ENCODE measurements at regions not wholly inside any gene's neighbourhood (a gene's known extent, or its start where the extent isn't known, plus 50 kb on each side); places are given as distances from the start of the nearest gene placed in this dataset.

DNA sequence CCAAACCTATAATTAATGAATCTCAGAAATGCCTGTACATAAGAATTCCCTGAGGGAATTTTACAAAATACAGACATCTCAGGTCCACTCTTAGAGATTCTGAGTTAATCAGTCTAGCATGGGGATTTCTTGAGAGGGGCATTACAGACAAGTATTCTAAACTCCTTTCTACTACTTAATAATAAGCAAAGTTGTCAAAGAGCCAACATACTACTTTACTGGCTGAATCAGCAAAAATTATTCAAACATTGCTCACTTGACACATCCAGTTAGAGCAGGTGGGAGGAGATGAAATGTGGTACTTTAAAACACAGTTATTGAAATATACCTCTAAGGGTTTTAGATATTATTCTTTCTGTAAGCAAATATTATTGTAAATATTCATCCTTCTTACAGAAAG, 1164.7 kb downstream of the CDY2B start:
- TF ChIP-seq, protein P1, sequence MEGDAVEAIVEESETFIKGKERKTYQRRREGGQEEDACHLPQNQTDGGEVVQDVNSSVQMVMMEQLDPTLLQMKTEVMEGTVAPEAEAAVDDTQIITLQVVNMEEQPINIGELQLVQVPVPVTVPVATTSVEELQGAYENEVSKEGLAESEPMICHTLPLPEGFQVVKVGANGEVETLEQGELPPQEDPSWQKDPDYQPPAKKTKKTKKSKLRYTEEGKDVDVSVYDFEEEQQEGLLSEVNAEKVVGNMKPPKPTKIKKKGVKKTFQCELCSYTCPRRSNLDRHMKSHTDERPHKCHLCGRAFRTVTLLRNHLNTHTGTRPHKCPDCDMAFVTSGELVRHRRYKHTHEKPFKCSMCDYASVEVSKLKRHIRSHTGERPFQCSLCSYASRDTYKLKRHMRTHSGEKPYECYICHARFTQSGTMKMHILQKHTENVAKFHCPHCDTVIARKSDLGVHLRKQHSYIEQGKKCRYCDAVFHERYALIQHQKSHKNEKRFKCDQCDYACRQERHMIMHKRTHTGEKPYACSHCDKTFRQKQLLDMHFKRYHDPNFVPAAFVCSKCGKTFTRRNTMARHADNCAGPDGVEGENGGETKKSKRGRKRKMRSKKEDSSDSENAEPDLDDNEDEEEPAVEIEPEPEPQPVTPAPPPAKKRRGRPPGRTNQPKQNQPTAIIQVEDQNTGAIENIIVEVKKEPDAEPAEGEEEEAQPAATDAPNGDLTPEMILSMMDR (IDR thresholded peaks at IDR 0.05): no peak
- TF ChIP-seq EP300 (IDR thresholded peaks at IDR 0.05) (no peak), POLR2A (IDR thresholded peaks at IDR 0.05) (no peak)

Data from tibial nerve (tissue), 4 donors.